Uterus (tissue), 3 donors: ENCODE measurements at regions not wholly inside any gene's neighbourhood (a gene's known extent, or its start where the extent isn't known, plus 50 kb on each side); places are given as distances from the start of the nearest gene placed in this dataset.

ENCODE experiments used
- DNase-seq, 2 donors: peaks; one replicate each; pipeline ENCODE4 v3.0.0-alpha.2; 2019 to 2020
- H3K27ac ChIP-seq, 2 donors: fragments of 200-600 bp; sonication (generic); 1 replicate in 1 of 2; 2 replicates in 1 of 2; pipeline ENCODE4 v1.5.1; 2016 to 2018
- H3K27me3 ChIP-seq, 2 donors: fragments of 200-600 bp; sonication (generic); one replicate each; pipeline ENCODE4 v1.5.1; 2018 to 2019; ENCODE audit warnings: control low read depth in 1 of 2
- H3K36me3 ChIP-seq, 2 donors: fragments of 200-600 bp; sonication (generic); one replicate each; pipeline ENCODE4 v1.5.1; 2019; ENCODE audit warnings: control low read depth in 1 of 2
- H3K4me1 ChIP-seq, 2 donors: fragments of 200-600 bp; sonication (generic); one replicate each; pipeline ENCODE4 v1.5.1; 2018 to 2019; ENCODE audit warnings: control low read depth in 1 of 2
- H3K4me3 ChIP-seq, 2 donors: fragments of 200-600 bp; sonication (generic); 1 replicate in 1 of 2; 2 replicates in 1 of 2; pipeline ENCODE4 v1.5.1; 2018 to 2019; ENCODE audit warnings: mild to moderate bottlenecking in 1 of 2
- H3K9me3 ChIP-seq, 2 donors: fragments of 200-600 bp; sonication (generic); one replicate each; pipeline ENCODE4 v1.5.1; 2019; ENCODE audit warnings: control low read depth in 1 of 2
- CTCF ChIP-seq, 4 experiments: fragments of 200-600 bp in 2 of 4; fragments of 450-650 bp in 2 of 4; sonication (generic) in 2 of 4; IDR thresholded peaks; one replicate each; pipeline ENCODE4 v1.5.1; 2016 to 2019; ENCODE audit warnings: antibody characterized with exemption in 4 of 4, mild to moderate bottlenecking in 2 of 4, moderate library complexity in 1 of 4
- POLR2A ChIP-seq, 2 donors: fragments of 450-650 bp; IDR thresholded peaks; one replicate each; pipeline ENCODE4 v1.6.1; 2016; ENCODE audit warnings: antibody characterized with exemption in 2 of 2, mild to moderate bottlenecking in 1 of 2, moderate library complexity in 1 of 2
- intact Hi-C: fragments of 100-400 bp; cut with DNase I; formaldehyde crosslinking; loops from one replicate; pipeline ENCODE4 v1.15.1; 2023; ENCODE audit warnings: low total_unique reads
- donor health status: DM: yes; HTN: yes; CAD: no.

GRCh38 chr3:124404621-124405020 lies 325.6 kb upstream of the UMPS start:
- TF ChIP-seq CTCF (IDR thresholded peaks at IDR 0.05) (no peak), POLR2A (IDR thresholded peaks at IDR 0.05) (no peak)
- Histone ChIP-seq H3K4me3 (no peak overlapping the region), H3K27ac (no peak overlapping the region), H3K27me3 (no peaks in the 10 kb centered on the region), H3K9me3 (no peaks in the 10 kb centered on the region), H3K4me1 (no peaks in the 10 kb centered on the region), H3K36me3 (no peaks in the 10 kb centered on the region)
- intact Hi-C loops, result no loop called here
- DNase-seq, result no peak

GRCh38 chr3:124407260-124407659 lies 323.0 kb upstream of the UMPS start:
- intact Hi-C loops, result no loop called here
- no peaks in the 10 kb centered on the region for H3K27me3 ChIP-seq
- H3K9me3 ChIP-seq, result no peaks in the 10 kb centered on the region
- TF ChIP-seq CTCF (IDR thresholded peaks at IDR 0.05) (no peak), POLR2A (IDR thresholded peaks at IDR 0.05) (no peak)
- no peaks in the 10 kb centered on the region for H3K4me1 ChIP-seq
- H3K27ac ChIP-seq, result no peak overlapping the region
- H3K4me3 ChIP-seq, result no peak overlapping the region
- DNase-seq, result no peak
- no peaks in the 10 kb centered on the region for H3K36me3 ChIP-seq

GRCh38 chr3:124409650-124410275 lies 320.5 kb upstream of the UMPS start:
- H3K36me3 ChIP-seq, result no peaks in the 10 kb centered on the region
- no peak for TF ChIP-seq POLR2A (IDR thresholded peaks at IDR 0.05)
- TF ChIP-seq CTCF (IDR thresholded peaks at IDR 0.05), result no peak
- no peaks in the 10 kb centered on the region for H3K9me3 ChIP-seq
- DNase-seq, result no peak
- H3K27me3 ChIP-seq, result no peaks in the 10 kb centered on the region
- H3K27ac ChIP-seq, result no peak overlapping the region
- intact Hi-C loops, result no loop called here
- H3K4me1 ChIP-seq, result no peaks in the 10 kb centered on the region
- H3K4me3 ChIP-seq, result no peak overlapping the region

GRCh38 chr3:124410471-124410870 lies 319.8 kb upstream of the UMPS start:
- H3K27ac ChIP-seq, result no peak overlapping the region
- DNase-seq, result no peak
- H3K9me3 ChIP-seq, result no peaks in the 10 kb centered on the region
- H3K4me1 ChIP-seq, result no peaks in the 10 kb centered on the region
- TF ChIP-seq POLR2A (IDR thresholded peaks at IDR 0.05) (no peak), CTCF (IDR thresholded peaks at IDR 0.05) (no peak)
- H3K36me3 ChIP-seq, result no peaks in the 10 kb centered on the region
- H3K27me3 ChIP-seq, result no peaks in the 10 kb centered on the region
- H3K4me3 ChIP-seq, result no peak overlapping the region
- intact Hi-C loops, result no loop called here

- H3K4me3 ChIP-seq, result no peak overlapping the region
- no peak for TF ChIP-seq CTCF (IDR thresholded peaks at IDR 0.05)
- TF ChIP-seq POLR2A (IDR thresholded peaks at IDR 0.05), result no peak
- H3K27ac ChIP-seq, result no peak overlapping the region
- no peaks in the 10 kb centered on the region for H3K36me3 ChIP-seq
- no peaks in the 10 kb centered on the region for H3K9me3 ChIP-seq
- no peak for DNase-seq
- intact Hi-C loops, result no loop called here
- no peaks in the 10 kb centered on the region for H3K4me1 ChIP-seq
- H3K27me3 ChIP-seq, result no peaks in the 10 kb centered on the region
Measured at GRCh38 chr3:124411728-124412127, 318.5 kb upstream of the UMPS start.
